ENCODE measurements at regions not wholly inside any gene's neighbourhood (a gene's known extent, or its start where the extent isn't known, plus 50 kb on each side); places are given as distances from the start of the nearest gene placed in this dataset.

DNA sequence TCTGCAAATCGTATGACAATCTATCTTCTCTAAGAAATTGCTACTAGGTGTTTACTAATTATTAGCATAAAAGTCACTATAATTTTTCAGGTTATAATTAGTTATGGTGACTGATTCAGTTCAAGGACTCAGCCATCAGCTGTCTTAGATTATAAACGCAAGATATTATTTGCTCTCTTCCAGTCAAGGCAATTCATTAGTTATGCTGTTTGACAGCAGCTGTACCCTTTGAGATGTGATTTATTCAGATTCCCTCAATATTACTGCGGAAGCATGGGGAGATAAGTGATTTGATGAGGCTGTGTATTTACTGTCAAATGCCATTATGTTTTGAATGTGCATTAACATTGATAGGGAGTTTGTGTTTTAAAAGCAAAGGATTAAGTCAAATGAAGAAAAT lies 558.9 kb upstream of the FSIP2 start:
- TF ChIP-seq CTCF (IDR thresholded peaks at IDR 0.05) (no peak), POLR2A (IDR thresholded peaks at IDR 0.05) (no peak)
